Myocyte (in vitro differentiated cells): ENCODE measurements at regions not wholly inside any gene's neighbourhood (a gene's known extent, or its start where the extent isn't known, plus 50 kb on each side); places are given as distances from the start of the nearest gene placed in this dataset.

Experiments used
- DNase-seq: peaks from one replicate; pipeline ENCODE4 v3.0.0-alpha.2; 2012; ENCODE audit warnings: low read depth

DNA sequence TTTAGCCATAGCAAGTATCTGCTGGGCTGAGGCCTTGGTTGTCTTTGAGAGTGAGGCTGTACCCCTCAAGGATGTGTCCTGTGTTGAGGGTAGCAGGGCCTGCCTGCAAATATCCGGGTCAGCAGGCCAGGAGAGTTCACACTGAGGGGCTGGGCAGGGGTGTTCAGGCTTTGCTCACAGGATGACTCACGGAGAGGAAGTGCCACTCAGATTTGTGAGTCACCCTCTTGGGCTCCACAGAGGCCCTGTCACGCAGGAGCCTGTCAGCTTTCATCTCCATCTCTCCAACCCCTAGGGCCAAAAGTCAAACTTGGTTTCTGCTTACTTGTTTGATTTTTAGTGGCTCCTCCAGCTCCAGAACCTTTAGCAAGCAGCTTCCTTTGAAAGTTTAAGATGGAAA is 211.5 kb downstream of the SEC61B start:
- DNase-seq = peak; percentile 80

- no peak for DNase-seq
Observed at GRCh38 chr9:99436616-99437015, 214.5 kb downstream of the SEC61B start.

- peak; percentile 82 for DNase-seq
Observed at GRCh38 chr9:99437145-99437544, 215.1 kb downstream of the SEC61B start.

DNA sequence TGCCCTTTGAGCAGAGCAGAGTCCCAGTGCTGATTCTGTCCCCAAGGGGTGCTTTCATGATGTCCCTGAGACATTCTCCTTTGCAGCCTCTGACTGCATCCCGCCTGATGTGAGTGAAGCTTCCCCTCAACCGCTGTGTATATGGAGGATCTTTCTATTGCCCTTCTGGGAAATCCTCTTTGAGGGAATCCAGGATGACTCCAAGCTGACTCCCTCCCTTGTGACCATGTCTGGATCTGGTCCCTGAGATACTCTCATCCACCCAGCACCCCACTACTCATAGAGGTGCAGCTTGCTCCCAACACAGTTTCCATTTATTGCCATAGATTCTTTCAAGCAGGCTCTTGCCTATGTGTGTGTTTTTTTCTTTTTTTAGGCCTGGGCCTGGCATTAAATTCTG is 216.5 kb downstream of the SEC61B start:
- no peak for DNase-seq

DNA sequence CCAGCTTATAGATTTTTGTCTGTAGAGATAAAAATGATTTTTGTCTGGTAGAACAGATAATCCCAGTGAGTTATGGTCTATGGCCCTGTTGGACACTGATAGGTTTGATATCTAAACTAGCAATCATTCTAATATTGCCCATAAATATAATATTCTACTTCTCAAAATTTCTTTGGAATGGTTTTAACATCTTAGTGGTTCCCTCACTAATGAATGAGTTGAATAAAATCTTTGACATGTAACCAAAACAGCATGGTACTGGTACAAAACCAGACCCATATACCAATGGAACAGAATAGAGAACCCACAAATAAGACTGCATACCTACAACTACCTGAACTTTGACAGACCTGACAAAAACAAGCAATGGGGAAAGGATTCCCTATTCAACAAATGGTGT is 219.7 kb downstream of the SEC61B start:
- no peak for DNase-seq

GRCh38 chr9:99445371-99445891 is 223.3 kb downstream of the SEC61B start:
- peak; percentile 72 for DNase-seq

DNA sequence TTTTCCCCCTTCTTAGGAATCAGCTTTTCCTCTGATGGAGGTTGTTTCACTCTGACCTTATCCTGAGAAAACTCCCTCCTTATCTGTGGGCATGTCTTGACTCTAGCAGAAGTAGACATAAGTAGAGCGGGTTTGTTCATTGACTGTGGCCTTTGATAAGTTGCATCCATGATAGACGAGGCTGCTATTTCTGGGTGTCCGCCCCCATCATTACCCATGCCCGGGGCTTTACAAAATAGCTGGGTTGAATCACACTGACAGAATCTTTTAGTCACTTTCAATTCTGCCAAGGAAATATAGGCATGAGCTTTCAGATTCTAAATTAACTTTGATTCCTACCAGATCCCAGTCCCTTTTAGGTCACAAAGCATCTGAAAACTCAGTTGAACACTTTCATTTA is 223.8 kb downstream of the SEC61B start:
- DNase-seq = no peak

GRCh38 chr9:99447951-99448350 is 225.9 kb downstream of the SEC61B start:
- no peak for DNase-seq

DNA sequence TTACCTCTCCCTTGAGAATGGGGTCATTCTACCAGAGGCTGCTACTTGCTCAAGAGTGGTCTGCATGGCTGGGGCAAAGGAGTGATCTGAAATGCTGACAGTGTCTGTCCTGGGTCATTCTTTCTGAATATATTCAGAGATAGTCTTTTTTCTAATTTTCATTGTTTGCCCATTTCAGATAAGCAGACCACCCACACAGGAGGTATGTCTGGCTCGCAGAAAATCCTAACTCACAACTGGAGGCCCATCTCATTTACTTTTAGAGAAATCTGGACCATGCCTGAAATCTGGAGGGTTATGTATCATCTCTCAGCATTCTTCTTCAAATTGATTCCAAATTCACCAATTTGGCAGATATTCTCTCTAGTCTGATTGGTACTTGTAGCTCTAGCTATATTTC is 227.6 kb downstream of the SEC61B start:
- no peak for DNase-seq

GRCh38 chr9:99451112-99451606 is 229.1 kb downstream of the SEC61B start:
- DNase-seq = no peak

DNA sequence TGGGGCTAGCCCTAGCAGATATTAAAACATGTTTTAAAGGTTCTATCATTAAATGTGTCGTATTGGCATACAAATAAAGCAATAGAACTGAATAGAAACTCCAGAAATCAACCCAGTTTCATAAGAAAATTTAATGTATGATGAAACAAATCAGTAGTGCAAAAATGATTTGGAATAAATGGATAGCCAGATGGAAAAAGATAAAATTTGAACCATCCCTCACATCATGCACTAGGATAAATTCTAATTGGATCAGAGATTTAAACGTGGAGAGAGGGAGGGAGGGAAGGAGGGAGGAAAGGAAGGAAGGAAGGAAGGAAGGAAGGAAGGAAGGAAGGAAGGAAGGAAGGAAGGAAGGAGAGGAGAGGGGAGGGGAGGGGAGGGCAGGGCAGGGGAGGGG is 235.3 kb downstream of the SEC61B start:
- no peak for DNase-seq

DNA sequence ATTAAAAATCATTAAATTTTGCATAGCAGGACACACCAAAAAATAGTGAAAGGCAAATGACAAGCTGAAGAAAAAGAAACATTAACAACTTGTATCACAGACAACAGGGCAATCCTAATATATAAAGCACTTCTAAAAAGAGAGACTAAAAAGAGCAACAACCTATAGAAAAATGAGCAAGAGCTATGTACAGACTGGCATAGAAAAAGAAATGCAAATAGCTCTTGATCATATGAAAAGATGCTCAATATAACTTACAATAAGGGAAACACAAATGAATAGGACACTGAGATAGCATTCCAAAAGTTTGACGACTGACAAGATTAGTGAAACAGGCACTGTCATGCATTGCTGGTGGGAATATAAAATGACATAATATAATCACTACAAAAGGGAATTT is 235.9 kb downstream of the SEC61B start:
- DNase-seq = no peak

DNA sequence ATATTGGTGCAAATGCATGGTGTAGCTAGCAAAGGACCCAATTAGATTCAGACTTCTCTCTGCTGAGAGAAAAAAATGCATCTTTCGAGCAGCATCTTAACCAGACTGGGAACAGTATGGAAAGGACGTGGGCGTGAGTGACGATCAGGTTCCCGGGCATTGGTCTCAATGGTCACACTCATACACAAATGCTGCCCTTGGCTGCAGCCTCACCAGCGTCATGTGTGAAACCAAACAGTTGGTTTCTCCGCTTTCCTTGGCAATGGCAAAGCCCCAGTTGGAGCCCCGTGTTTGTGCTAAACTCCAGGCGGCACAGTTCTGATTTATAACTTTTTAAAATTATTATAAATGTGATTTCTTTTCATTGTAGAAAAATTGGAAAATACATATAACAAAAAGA is 237.8 kb downstream of the SEC61B start:
- DNase-seq = no peak

DNA sequence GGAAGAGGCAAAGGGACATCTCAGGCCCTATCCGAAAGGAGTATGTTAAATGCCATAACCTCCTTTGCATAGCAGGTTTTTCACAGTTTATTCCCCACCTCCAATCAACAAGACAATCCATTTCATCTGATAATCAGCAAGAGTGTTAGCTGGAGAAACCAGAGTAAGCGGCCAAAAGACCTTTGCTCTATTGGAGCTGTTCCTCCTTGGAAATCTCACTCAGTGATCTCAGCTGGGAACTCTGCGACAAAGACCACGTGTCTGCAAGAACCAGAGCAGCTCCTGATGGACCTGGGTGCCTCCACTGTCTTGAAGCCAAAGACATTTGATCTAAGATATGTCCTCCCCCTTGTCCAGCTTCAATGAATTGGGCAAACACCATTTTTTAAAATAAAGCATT is 241.0 kb downstream of the SEC61B start:
- DNase-seq = no peak

GRCh38 chr9:99464568-99464967 is 242.5 kb downstream of the SEC61B start:
- DNase-seq = no peak

- DNase-seq = no peak
Observed at GRCh38 chr9:99465231-99465907, 243.3 kb downstream of the SEC61B start.

DNA sequence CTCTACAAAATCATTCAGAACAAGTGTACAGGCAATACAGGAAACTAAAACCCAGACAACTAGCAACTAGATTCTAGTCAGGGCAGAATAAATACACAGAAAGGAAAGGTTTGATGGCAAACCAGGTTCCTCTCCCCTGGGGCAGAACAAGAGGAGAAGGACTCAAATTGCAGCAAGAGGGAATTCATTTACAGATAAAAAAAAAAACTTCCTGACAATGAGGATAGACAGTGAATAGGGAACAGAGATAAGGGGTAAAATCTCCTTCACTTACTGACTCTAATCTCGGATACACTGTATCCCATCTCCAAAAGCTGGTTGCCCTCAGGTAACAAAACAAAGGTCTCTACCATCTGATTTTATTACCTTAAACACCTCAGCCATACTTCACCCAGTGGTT is 244.0 kb downstream of the SEC61B start:
- no peak for DNase-seq

GRCh38 chr9:99466781-99467180 is 244.7 kb downstream of the SEC61B start:
- no peak for DNase-seq

- no peak for DNase-seq
Observed at GRCh38 chr9:99471033-99471432, 249.0 kb downstream of the SEC61B start.

GRCh38 chr9:99472240-99472915 is 250.3 kb downstream of the SEC61B start:
- DNase-seq = no peak

DNA sequence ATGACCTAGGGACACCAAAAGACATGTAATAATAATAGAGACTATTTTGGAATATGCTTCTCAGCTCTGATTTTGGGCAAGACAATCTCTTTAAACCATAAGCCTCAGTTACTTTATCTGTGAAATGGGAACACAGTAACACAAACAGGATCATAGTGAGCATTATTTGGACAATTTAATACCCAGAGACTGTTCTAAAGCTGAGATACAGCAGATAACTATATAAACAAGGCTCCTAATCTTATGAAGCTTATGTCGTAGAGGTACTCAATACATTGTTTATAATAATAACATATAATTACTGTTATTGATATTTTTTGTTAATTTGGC is 250.8 kb downstream of the SEC61B start:
- DNase-seq = no peak

GRCh38 chr9:99474186-99474585 is 252.1 kb downstream of the SEC61B start:
- peak; percentile 33 for DNase-seq
